Dermis microvascular lymphatic vessel endothelial cell (primary cell): ENCODE measurements at regions not wholly inside any gene's neighbourhood (a gene's known extent, or its start where the extent isn't known, plus 50 kb on each side); places are given as distances from the start of the nearest gene placed in this dataset.
A peak's percentile ranks its signal among the peaks of the same experiment; 100 is the strongest.

Source experiments
- DNase-seq, 2 donors: peaks; one replicate each; pipeline versions ENCODE4 v3.0.0 to v3.0.0-alpha.2; 2010; ENCODE audit warnings: low read depth in 2 of 2

DNA sequence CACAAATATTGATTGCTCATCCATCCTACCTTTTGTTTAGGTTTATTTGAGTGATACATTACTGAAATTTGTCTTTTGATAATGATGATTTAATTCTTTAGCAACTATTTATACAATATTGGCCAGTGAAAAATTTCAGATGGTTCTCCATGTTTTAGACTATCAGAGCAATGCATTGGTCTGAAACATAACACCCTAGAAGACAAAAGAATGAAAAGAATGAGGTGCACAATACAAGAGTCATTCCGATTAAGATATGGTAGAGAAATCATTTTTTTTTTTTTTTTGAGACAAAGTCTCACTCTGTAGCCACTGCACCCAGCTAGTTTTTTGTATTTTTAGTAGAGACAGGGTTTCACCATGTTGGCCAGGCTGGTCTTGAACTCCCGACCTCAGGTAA, 197.4 kb upstream of the FAM98A start:
- no peak for DNase-seq

DNA sequence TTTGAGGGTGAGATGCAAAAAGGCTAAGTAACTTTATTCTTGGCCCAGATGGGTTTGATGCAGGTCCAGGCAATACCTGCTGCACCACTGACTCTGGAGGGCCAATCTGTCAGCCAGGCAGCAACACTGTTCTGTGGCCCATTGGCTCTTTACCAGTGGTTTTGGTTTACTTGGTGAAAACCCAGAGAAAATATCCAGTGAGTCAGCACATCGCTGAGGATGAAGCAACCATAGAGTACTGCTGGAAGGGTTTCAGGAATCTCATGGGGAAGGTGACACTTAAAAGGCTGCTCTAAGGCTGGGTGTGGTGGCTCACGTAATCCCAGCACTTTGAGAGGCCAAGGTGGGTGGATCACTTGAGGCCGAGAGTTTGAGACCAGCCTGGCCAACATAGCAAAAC, 192.5 kb upstream of the FAM98A start:
- DNase-seq: no peak

DNA sequence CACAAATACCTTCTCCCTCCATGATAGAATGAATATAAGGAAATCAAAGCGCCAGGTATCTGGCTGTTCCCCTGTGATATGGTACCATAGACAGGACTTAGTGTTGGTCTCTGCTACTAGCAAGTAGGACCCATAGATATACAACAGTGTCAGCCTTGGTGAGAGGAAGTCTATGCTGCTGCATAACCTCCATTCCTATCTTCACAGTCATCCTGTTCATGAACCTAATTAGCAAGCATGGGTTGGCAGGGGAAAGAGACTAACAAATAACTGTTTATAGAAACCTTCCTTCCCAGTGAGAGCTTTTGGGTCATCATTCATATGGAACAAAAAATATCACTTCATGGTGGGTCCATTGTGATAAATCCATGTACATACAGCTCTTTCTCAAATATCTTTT, 188.9 kb upstream of the FAM98A start:
- DNase-seq: no peak

DNA sequence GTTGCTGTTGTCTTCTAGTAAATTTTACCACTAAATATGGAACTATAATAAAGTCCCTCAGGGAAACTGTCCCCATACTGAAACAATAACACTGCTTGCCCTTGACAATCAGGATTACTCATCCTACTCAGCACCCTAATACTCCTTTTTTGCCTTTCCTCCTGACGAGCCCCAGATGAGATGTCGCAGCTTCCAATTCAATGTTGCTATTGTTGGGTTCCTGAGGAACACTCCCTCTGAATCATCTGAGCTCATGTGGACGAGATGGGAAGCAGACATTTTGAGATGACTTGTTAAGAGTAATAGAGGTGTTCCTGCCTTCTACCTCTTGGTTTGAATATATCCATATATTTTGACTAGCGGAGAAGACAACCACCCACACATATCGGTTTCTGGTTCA, 187.8 kb upstream of the FAM98A start:
- no peak for DNase-seq

DNA sequence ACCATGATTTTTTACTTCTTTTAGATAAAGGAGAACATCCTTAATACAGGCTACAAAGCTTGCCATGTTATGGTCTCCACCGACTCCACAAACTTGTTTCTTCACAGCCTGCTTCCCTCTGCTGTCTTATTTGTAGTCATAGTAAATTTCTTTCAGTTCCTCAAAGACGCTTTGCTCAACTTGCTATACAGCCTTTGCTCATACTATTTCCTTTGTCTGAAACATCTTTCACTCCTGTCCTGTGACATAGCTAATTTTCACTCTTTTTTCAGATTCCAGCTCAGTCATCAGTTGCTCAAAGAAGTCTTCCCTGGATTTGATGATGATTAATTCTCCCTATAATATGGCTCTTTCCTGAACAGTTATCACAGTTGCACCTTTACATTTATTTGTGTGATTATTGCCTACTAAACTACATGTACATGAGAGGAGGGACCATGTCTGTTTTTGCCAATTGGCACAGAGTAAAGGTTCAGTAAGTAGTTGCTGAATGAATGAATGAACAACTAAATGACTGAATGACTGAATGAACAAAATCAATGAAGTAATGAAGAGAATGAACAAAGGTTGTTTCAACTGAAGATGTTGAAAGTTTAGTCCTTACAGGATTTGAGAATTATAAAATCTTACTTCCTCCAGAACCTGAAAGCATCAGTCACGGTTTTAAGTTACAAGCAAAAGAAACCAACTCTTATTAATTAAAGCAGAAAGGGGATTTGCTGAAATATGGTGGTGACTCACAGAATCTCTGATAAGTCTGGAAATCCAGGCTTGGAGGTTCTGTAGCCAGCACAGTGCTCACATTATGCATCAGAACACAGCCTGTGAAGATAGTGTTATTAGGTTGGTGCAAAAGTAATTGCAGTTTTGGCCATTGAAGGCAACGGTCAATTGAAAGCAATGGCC, 186.4 kb upstream of the FAM98A start:
- no peak for DNase-seq

DNA sequence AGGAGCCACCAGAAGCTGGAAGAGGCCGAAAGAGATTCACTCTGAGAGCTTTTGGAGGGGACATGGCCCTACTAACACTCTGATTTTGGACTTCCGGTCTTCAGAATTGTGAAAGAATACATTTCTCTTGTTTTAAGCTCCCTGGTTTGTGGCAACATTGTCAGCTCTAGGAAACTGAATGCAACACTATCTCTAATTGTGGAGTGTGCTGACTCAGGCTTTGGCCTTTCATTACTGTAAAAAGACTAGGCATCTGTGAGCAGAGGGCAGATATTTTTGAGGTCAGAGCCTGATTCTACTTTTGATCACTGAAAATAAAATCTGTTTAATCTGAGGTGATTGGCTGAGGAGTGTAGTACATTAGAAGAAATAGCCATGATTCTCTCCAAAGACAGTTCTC, 185.4 kb upstream of the FAM98A start:
- DNase-seq: no peak

DNA sequence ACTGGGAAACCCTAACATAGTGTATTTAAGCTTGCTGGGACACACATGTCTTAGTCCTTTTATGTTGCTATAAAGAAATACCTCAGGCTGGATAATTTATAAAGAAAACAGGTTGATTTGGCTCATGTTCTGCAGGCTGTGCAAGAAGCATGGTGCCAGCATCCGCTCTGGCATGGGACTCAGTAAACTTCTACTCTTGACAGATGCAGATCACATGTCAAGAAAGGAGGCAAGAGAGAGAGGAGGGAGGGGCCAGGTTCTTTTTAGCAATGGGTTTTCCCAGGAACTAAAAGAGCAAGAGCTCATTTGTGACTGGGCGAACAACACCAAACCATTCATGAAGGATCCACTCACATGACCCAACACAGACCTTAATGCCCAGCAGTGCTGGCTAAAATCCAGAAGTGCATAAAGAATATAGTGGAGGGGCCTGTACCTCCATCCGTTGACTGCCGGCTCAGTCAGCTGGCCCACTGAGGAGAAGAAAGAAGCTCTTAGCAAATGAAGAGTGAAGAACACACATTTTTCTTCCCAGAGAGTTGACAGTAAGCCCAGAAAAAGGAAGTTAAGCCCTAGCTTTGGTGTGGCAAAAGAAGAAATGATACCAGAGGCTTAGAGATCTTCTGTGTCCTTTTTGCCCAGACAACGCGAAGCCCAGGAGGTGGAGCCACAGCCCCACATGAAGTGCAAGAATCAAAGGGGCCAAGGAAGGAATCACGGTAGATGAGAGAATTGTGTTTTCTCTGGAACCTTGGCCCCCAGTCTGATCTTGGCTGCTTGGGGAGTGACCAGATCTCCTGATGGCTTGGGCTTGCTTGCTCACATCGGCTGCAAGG, 183.5 kb upstream of the FAM98A start:
- DNase-seq: no peak

DNA sequence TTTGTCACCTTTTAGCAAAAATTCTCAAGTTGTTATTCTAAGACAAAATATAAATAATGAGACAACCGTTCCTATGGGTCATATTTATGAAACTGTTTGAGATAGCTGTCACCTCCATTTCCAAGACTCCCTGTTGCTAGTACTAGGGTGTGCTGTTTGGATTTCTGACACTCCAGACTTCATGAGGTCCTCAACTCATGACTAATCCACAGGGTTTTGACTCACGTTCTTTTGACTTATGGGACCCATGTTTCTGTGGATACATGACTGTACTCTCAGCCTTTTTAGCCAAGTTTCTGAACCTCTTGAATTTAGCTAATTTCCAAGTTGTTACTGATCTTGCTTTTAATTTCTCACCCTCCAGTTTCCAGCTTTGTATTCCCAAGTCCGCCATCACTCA, 178.7 kb upstream of the FAM98A start:
- DNase-seq: no peak

DNA sequence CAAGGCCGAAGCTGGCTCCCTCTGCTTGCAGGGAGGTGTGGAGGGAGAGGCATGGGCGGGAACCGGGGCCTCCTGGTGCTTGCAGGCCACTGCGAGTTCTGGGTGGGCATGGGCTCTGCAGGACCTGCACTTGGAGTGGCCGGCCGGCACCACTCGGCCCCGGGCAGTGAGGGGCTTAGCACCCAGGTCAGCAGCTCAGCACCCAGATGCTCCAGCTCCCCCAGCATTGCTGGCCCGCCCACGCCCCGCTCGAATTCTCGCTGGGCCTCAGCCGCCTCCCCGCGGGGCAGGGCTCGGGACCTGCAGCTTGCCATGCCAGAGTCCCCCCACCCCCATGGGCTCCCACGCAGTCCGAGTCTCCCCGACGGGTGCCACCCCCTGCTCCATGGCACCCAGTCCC, 176.2 kb upstream of the FAM98A start:
- DNase-seq: no peak

DNA sequence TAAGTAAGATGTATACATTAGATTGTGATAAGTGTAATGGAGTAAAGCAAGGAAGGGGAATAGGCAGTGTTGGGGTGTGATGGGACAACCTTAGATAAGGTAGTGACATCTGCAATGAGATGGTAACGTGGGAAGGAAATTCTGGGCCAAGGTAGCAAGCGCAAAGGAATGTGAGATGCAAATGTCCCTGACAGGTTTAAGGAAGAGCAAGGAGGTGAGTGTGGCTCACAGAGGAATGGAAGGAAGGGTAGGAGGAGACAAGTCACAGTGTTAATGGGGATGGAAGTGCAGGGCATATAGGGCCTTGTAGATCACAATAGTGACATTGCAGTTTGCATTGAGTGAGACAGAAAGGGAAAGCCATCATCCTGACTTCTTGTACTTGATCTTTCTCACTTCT, 170.9 kb upstream of the FAM98A start:
- DNase-seq: no peak

DNA sequence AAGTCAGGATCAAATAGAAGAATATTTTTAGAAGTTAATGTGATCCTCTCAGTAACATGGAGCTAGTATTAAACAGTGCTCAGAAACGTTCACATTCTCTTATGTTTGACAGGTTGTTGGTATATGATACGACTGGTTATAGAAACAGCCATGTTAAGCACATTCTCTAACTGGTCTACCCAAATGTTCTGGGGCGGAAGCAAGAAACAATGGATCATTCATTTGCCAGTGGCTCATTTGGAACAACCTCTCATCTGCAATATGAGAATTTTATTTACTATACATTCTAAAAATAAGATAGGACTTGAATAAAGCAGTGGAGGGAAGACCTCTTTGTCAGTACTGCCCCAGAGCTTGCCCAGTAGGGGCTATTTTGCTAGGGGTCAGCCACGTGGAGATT, 167.1 kb upstream of the FAM98A start:
- DNase-seq: no peak

DNA sequence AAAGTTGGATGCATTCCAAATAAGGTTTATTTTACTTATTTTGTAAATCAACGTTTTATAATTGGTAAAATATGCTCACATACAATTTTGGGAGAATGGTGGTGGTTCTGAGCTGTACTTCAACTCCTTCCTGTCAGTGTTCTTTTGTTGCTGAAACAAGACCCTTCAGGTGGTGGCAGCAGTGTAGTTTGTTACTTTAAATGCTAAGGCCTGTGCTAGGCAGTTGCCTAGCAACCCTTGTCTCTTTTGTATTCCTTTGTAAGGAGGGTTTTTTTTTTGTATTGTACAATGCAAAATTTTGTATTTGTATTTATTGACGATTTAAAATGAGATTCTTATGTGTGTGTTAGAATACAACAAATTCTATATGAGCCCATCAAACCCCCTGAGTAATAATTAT, 166.0 kb upstream of the FAM98A start:
- DNase-seq: peak in 1 of 2 donors; percentile 6

DNA sequence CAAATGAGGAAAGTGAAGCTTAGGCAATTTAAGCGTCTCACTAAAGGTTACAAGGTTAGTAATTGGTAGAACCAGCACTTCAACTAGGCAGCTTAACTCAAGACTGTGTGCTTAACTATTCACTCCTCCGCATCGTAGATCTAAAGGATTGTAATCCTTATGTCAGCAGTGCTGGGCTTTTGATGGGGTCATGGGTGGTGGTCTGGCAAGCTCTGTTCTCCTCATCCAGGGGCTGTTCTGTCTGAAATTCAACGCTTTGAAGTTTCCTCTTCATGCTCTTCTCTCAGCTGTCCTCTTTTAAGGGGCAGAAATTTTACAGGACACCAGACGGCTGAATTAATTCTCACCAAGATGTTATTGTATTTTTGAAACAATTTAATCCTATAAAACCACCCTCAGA, 165.5 kb upstream of the FAM98A start:
- DNase-seq: no peak

DNA sequence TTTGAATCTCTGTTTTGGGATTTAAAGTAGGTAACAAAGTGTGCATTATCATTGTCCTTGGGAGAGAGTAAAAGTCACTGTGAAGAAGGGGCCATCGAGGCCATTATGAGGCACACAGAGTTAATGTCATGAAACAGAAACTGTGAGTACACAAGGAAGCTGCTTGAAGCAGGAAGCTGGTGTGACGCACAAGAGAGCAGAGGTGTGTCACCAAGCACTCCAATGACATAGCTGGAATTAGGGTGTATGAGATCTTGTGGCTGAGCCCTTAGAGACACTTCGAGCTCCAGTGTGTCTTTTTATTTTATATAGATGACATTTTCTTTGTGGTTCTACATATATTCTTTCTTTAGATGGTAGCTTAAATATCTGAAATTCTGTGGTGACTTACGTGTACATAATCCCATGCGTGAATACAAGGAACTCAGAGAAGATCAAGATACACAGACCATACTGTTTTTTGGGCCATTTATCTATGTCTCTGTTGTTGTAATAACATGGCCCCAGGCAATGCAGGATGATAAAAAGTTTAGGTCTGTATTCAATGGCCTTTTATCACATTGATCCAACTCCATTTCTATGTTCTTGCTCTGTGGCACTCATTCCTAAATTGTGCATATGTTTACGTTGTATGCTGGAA, 164.7 kb upstream of the FAM98A start:
- no peak for DNase-seq

DNA sequence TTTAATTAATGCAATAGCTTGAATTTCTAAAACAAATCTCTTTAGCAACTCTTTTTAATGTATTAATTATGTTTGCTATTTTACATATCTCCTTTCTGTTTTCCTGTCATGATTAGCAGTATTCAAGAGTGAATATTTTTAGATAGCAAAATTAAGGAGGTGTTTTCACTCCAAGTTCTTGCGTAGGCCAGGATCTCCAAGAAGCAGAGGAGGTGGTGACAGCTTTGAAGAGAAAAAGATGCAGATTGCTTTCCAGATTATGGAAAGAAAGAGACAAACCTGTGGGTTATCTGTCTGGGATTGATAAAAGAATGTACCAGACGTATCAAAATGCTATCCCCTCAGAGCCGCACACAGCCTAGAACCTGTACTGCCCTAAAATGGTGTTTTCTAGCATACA, 163.5 kb upstream of the FAM98A start:
- no peak for DNase-seq

DNA sequence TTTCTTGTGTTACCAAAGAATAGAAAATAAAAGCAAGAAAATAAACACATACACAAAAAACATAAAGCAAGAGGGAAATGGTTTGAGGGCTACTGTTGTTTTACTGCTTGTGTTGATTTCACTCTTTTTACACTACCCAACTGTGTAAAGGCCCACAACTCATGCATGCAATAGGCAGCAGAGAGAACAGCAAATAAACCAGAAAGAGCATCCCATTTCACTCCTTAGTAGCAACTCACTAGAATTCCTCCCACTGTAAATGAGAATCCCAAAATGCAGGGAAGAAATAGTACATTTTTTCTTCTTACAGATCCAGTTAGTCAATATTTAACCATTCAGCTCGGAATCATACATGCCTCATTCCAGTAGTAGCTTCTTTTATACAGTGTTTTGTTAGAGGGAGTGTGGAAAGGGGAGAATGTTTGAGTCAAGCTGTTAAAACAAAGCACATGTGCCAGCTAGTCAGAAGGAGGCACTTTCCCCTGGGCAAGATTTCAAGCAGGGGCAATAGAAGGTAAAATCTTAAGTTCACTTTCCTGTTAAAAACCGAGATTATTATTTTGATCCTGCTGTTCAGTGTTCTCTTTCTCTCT, 147.2 kb upstream of the FAM98A start:
- no peak for DNase-seq

DNA sequence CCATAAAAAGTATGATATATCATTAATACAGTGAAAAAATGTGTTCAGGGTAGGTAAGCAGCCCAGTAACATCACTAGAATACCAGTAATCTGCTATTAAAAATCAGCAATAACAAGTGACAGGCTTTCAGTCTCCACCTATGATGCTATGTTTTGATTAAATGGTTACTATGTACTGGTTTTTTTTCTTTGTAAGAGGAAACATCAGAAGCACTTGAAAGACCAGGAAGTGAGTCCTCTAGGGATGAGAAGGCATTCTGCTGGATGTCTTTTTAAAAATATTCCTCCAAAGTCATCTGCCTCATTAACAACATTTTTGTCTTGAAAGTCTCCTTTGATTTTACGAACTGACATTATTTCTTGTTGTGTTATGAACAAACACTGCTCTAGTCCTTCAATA, 136.0 kb upstream of the FAM98A start:
- DNase-seq: peak in 1 of 2 donors; percentile 8

DNA sequence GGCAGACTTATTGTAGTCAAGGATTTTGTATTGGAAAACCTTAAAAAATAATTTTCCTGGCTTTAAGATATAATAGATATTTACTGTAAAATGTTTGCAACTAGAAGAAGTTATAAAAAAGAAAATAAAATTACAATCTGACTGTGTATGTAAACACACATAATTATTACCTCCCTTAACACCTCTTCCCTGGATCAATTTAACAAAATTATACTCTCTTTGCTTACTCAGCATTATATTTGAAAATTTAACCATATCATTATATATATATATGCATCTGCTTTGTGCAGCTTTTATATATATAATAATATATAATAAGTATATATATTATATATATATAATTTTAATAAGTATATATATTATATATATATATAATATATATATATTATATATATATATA, 131.7 kb upstream of the FAM98A start:
- DNase-seq: no peak

DNA sequence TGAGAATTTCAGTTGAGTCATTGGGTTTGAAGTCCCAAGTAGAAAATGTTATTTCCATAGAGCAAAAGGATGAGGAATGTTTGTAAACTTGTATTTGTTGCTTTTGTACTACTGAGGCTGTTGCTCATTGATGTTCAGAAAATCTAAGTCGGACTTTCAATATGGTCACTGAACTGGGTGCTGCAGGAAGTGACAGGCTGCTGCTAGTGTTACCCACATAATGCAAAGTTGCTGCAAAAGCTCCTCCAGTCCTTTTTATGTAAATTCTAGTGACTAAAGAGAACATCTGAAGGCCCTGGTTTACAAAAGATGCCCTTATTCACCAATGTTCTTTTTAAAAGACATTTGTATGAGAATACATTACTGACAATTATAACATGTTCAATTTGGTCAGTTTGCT, 131.1 kb upstream of the FAM98A start:
- DNase-seq: no peak

DNA sequence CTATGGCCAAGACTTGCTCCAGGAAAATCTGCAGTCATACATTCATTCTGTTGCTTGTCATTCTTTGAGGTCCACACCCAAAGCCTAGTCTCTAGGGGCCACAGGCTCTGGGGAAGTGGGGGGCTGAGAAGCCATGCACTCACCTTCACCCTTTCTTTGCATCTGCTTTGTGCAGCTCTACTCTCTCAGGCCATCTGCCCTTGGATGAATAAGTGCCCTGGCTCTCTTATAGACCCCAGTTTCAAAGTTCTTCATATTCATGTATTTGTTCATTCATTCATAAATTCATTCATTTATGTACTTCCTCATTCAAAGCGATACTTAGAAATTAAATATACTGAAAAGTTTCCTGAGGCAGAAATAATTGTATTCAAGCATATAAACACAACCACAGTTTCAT, 130.3 kb upstream of the FAM98A start:
- DNase-seq: no peak

DNA sequence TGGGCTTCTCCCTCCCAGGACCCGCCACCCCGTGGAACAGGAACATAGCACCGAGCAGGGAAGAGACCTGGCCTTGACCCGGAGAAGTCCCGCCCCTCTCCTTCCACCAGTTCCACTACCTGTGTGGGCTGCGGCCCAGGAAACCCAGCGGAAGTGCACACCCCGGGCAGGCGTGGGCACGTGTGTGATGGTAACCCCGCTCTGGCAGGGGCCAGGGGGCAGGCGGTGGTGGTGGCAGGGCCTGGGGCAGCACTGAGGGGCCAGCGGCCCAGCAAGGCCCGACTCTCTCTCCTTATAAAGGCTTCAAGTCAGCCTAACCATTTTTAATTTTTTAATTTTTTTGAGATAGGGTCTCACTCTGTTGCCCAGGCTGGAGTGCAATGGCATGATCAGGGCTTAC, 129.0 kb upstream of the FAM98A start:
- DNase-seq: no peak
